Effector CD8-positive, alpha-beta T cell (primary cell): ENCODE measurements at regions not wholly inside any gene's neighbourhood (a gene's known extent, or its start where the extent isn't known, plus 50 kb on each side); places are given as distances from the start of the nearest gene placed in this dataset.

Source experiments
- DNase-seq: peaks from one replicate; lab custom pipeline; 2025; lab: John Stamatoyannopoulos, UW

DNA sequence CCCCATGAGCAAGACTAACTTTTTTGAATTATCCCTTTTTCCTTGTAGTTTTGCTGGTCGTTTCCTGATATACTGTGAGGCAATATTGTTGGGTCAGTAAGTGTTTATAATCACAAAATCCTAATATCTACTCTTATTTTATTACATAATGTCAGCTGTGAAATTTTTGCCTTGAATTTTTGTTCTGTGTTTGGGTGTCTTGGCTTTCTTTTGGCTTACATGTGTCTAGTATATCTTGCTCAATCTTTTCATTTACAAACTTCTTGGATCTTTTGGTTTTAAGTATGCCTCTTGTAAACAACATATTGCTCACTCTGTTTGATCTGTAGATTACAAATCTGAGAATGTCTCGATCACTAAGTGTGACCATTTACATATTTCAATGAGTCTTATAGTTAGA lies 330.3 kb upstream of the ARGLU1 start:
- no peak for DNase-seq

- DNase-seq: no peak
Measured at GRCh38 chr13:106888148-106888547, 320.2 kb upstream of the ARGLU1 start.

GRCh38 chr13:106887686-106888085 lies 319.7 kb upstream of the ARGLU1 start:
- DNase-seq: no peak

- DNase-seq: no peak
Measured at GRCh38 chr13:106883976-106884375, 316.0 kb upstream of the ARGLU1 start.

DNA sequence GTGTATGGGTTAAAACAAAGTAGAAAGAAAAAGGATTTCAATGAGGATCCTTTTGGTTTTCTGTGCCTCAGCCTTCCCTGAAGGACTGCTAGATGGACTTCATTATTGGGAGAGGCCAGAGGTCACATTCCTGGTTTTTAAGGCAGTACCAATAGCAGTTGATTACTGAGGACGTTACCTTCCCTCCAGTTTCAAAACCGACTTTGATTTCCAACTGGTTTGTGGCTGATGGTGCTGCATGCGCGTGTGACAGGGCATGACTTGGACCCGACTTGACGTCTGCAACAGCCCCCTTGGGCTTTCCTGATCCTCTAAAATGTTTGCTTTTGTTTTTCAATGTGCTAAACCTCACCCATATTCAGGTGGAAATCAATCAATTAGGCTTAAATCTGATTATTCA lies 314.3 kb upstream of the ARGLU1 start:
- DNase-seq: no peak

DNA sequence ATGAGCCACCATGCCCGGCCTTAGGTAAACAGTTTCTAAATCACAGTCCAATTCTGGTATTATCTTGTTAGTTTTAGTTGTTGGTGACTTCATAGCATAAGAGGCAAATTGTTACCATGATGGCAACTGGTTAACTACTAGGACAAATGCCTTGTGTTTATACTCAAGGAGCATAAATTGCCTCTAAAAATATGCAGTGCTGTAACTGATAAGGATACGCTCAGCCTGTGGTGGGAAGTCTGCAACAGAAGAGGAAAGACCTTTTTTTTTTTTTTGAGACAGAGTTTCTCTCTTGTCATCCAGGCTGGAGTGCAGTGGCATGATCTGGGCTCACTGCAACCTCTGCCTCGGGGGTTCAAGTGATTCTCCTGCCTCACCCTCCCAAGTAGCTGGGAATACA lies 311.9 kb upstream of the ARGLU1 start:
- DNase-seq: no peak

- DNase-seq: no peak
Measured at GRCh38 chr13:106874323-106874722, 306.4 kb upstream of the ARGLU1 start.

GRCh38 chr13:106873810-106874209 lies 305.9 kb upstream of the ARGLU1 start:
- DNase-seq: no peak

DNA sequence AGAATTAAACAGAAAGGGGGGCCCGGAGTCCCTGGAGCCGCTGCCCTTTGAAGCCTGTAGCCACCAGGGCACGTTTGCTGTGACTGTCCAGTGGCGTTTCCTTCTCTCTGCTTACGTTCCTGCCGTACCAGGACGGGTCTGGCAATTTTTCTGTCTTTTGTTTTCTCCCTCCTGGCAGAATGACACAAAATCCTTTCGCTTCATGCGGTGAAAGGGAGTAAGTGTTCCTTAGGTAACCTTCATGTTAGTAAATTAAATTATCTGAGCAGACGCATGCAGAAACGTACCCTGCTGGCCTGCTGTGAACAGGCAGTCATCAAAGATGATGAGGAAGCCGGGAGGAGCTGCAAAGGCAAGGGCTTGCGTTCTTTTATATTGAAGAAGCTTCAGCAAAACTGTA lies 299.3 kb upstream of the ARGLU1 start:
- no peak for DNase-seq

- no peak for DNase-seq
Measured at GRCh38 chr13:106865716-106866440, 297.9 kb upstream of the ARGLU1 start.

DNA sequence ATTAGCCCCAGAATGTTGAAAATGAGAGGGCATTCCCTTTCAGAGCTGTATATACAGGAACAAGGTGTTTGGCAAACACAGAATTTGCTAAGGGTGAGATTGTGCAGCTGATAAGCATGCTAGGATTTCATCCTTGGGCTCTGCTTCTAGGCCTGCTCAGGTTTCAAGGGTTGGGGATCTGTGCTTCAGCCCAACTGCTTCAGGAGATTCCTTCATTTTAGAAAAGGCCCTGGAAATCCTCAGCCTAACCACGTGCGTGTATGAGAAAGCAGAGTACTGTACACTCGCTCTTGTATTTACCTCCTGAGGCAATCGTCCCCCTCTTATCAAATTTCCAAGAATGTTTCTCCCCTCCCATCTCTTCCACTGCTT lies 291.6 kb upstream of the ARGLU1 start:
- no peak for DNase-seq

DNA sequence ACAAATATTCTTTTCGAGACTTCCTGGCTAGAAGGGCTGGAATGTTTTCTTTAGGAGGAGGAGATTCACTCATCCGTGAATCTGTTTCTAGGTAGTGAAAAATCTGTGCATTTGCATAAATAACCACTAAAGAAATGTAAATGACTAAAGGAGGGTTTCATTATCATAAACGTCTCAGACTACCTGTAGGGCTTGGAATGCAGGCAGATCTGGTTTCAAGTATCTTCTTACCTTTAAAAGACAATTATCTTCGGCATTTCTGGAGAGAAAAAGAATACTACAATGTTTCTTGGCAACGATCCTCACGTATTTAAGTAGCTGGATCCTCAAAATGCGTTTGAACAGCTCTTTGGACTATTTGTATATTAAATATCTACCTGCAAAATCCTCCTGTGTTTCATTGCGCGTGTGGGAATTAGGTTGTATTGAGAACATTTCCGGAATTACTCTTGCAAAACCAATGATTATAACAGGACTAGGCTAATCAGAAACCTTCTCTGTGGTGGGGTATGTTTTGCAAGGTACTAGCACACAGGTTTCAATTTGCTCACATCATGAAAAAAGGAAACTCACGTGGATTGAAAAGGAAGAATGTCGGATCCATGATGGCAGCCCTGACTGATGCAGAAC lies 291.1 kb upstream of the ARGLU1 start:
- DNase-seq: no peak

DNA sequence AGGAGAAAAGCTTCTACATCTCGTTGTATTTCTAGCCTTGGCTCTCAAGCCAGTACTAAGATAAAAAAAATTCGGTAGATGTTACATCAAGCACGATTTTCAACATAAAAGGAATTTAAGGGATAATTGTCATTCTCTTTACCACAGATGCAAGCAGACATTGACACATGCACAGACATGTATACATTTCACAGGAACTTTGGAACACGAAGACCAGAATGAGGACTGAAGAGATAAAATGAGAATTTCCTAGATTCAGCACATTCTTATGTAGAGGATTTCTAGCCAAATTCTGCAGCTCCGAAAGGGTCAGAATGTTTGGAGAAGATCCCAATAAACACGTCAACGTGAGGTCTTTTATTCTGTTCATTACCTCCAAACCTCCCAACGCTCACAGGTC lies 284.5 kb upstream of the ARGLU1 start:
- DNase-seq: no peak

- no peak for DNase-seq
Measured at GRCh38 chr13:106850973-106851650, 283.2 kb upstream of the ARGLU1 start.

- no peak for DNase-seq
Measured at GRCh38 chr13:106846571-106847448, 278.9 kb upstream of the ARGLU1 start.

GRCh38 chr13:106836186-106836802 lies 268.4 kb upstream of the ARGLU1 start:
- DNase-seq: no peak

- no peak for DNase-seq
Measured at GRCh38 chr13:106835477-106835876, 267.5 kb upstream of the ARGLU1 start.

GRCh38 chr13:106821979-106822378 lies 254.0 kb upstream of the ARGLU1 start:
- DNase-seq: no peak

GRCh38 chr13:106819413-106820180 lies 251.7 kb upstream of the ARGLU1 start:
- DNase-seq: no peak

DNA sequence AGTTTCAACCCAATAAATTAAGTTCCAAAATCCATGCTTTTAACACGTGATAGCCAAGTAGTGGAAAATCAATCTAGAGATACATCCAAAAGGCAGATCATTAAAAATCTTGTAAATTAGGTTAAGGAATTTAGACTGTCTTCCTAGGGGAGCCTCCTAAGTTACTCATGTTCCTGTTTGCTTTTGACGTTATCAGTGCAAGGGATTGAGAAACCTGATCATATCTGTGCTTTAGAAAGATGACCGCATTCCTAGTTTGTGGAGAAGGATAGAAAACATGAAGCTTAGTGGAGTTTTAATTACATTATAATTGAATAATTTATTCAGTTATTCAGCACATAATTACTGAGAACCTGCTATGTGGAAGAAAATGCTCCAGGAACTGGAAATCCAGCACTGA lies 251.0 kb upstream of the ARGLU1 start:
- DNase-seq: no peak

DNA sequence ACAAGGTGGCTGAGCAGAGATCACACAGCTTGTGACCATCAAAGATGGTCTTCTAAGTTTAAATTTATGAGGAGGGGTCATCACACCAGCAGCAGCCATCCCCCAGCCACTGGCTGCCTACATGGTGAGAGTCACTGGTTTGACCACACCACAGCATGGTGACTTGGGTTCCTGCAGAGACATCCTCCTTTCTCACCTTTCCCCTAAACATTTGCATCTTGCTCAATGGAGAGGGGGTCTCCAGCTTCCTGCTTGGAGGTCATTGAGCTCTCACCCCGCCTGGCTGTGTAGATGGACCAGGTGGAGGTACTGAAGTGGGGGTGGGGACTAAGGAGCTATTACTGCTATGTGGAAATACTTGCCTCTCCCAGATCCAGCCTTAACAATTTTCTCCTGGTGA lies 247.6 kb upstream of the ARGLU1 start:
- DNase-seq: no peak
